ENCODE measurements at regions not wholly inside any gene's neighbourhood (a gene's known extent, or its start where the extent isn't known, plus 50 kb on each side); places are given as distances from the start of the nearest gene placed in this dataset.

GRCh38 chr12:67400742-67401141 lies 131.6 kb downstream of the CAND1 start:
- Histone ChIP-seq H3K27ac (no peak overlapping the region), H3K36me3 (no peaks in the 10 kb centered on the region), H3K4me1 (no peaks in the 10 kb centered on the region), H3K9me3 (no peaks in the 10 kb centered on the region), H3K4me3 (no peak overlapping the region), H3K27me3 (no peaks in the 10 kb centered on the region)
- intact Hi-C loops (cut with DNase I) = no loop called here
- TF ChIP-seq POLR2A (IDR thresholded peaks at IDR 0.05) (no peak), CTCF (IDR thresholded peaks at IDR 0.05) (no peak), POLR2AphosphoS5 (IDR thresholded peaks at IDR 0.05; ENCODE audit: insufficient read depth in 1 of 2, low read depth in 1 of 2) (no peak)
- DNase-seq (ENCODE audit: extremely low spot score in 2 of 2) = no peak

GRCh38 chr12:67410246-67410645 lies 141.1 kb downstream of the CAND1 start:
- H3K27ac ChIP-seq = no peak overlapping the region
- TF ChIP-seq POLR2AphosphoS5 (IDR thresholded peaks at IDR 0.05; ENCODE audit: insufficient read depth in 1 of 2, low read depth in 1 of 2) = no peak
- no peak for TF ChIP-seq CTCF (IDR thresholded peaks at IDR 0.05)
- TF ChIP-seq POLR2A (IDR thresholded peaks at IDR 0.05) = no peak
- no peak for DNase-seq (ENCODE audit: extremely low spot score in 2 of 2)
- H3K4me3 ChIP-seq = no peak overlapping the region
- H3K4me1 ChIP-seq = no peaks in the 10 kb centered on the region
- no peaks in the 10 kb centered on the region for H3K9me3 ChIP-seq
- no peaks in the 10 kb centered on the region for H3K36me3 ChIP-seq
- H3K27me3 ChIP-seq = no peaks in the 10 kb centered on the region
- intact Hi-C loops (cut with DNase I) = loop anchor here (5.0 kb wide), 1 partner anchor 1507 kb away; no protein-coding TSS in a partner anchor

GRCh38 chr12:67410667-67411067 lies 141.5 kb downstream of the CAND1 start:
- Histone ChIP-seq H3K4me3 (no peak overlapping the region), H3K9me3 (no peaks in the 10 kb centered on the region), H3K27ac (no peak overlapping the region), H3K27me3 (no peaks in the 10 kb centered on the region), H3K36me3 (no peaks in the 10 kb centered on the region), H3K4me1 (no peaks in the 10 kb centered on the region)
- intact Hi-C loops (cut with DNase I) = loop anchor here (5.0 kb wide), 1 partner anchor 1507 kb away; no protein-coding TSS in a partner anchor
- TF ChIP-seq POLR2AphosphoS5 (IDR thresholded peaks at IDR 0.05; ENCODE audit: insufficient read depth in 1 of 2, low read depth in 1 of 2) = no peak
- TF ChIP-seq POLR2A (IDR thresholded peaks at IDR 0.05) = no peak
- no peak for TF ChIP-seq CTCF (IDR thresholded peaks at IDR 0.05)
- no peak for DNase-seq (ENCODE audit: extremely low spot score in 2 of 2)

GRCh38 chr12:67411562-67411961 lies 142.4 kb downstream of the CAND1 start:
- intact Hi-C loops (cut with DNase I) = loop anchor here (5.0 kb wide), 1 partner anchor 1506 kb away; no protein-coding TSS in a partner anchor
- TF ChIP-seq CTCF (IDR thresholded peaks at IDR 0.05) (no peak), POLR2A (IDR thresholded peaks at IDR 0.05) (no peak), POLR2AphosphoS5 (IDR thresholded peaks at IDR 0.05; ENCODE audit: insufficient read depth in 1 of 2, low read depth in 1 of 2) (no peak)
- no peaks in the 10 kb centered on the region for H3K4me1 ChIP-seq
- H3K27me3 ChIP-seq = no peaks in the 10 kb centered on the region
- H3K36me3 ChIP-seq = no peaks in the 10 kb centered on the region
- H3K27ac ChIP-seq = no peak overlapping the region
- H3K4me3 ChIP-seq = no peak overlapping the region
- no peaks in the 10 kb centered on the region for H3K9me3 ChIP-seq
- no peak for DNase-seq (ENCODE audit: extremely low spot score in 2 of 2)

- Histone ChIP-seq H3K27ac (no peak overlapping the region), H3K27me3 (no peaks in the 10 kb centered on the region), H3K36me3 (no peaks in the 10 kb centered on the region), H3K9me3 (no peaks in the 10 kb centered on the region), H3K4me1 (no peaks in the 10 kb centered on the region), H3K4me3 (no peak overlapping the region)
- TF ChIP-seq POLR2A (IDR thresholded peaks at IDR 0.05) (no peak), CTCF (IDR thresholded peaks at IDR 0.05) (no peak), POLR2AphosphoS5 (IDR thresholded peaks at IDR 0.05; ENCODE audit: insufficient read depth in 1 of 2, low read depth in 1 of 2) (peak in 1 of 2 donors; percentile 58)
- intact Hi-C loops (cut with DNase I) = loop anchor here (5.0 kb wide), 1 partner anchor 1504 kb away; no protein-coding TSS in a partner anchor
- DNase-seq (ENCODE audit: extremely low spot score in 2 of 2) = no peak
These were observed 144.4 kb downstream of the CAND1 start for GRCh38 chr12:67413577-67413976.
